Neural progenitor cell (in vitro differentiated cells): ENCODE measurements at regions not wholly inside any gene's neighbourhood (a gene's known extent, or its start where the extent isn't known, plus 50 kb on each side); places are given as distances from the start of the nearest gene placed in this dataset.

Experiments used
- DNase-seq: peaks from one replicate; pipeline ENCODE4 v3.0.0-alpha.2; 2016; ENCODE audit warnings: low spot score
- H2AFZ ChIP-seq: fragments of 200-600 bp; sonication (generic); replicated peaks from 2 replicates; pipeline ENCODE4 v1.6.1; 2016; ENCODE audit warnings: antibody characterized with exemption
- H3F3A ChIP-seq: fragments of 200-600 bp; sonication (generic); 2 replicates; pipeline ENCODE4 v1.6.1; 2016; ENCODE audit warnings: antibody characterized with exemption, low read depth
- H3K27ac ChIP-seq: fragments of 200-600 bp; sonication (generic); 2 replicates; pipeline ENCODE4 v1.5.1; 2016; ENCODE audit warnings: mild to moderate bottlenecking
- H3K27me3 ChIP-seq: fragments of 200-600 bp; sonication (generic); 2 replicates; pipeline ENCODE4 v1.6.1; 2016; ENCODE audit warnings: mild to moderate bottlenecking, moderate library complexity
- H3K36me3 ChIP-seq: fragments of 200-600 bp; sonication (generic); 2 replicates; pipeline ENCODE4 v1.5.1; 2016
- H3K4me1 ChIP-seq: fragments of 200-600 bp; sonication (generic); 2 replicates; pipeline ENCODE4 v1.6.1; 2016; ENCODE audit warnings: mixed run types
- H3K4me2 ChIP-seq: fragments of 200-600 bp; sonication (generic); 2 replicates; pipeline ENCODE4 v1.6.1; 2016
- H3K4me3 ChIP-seq: fragments of 200-600 bp; sonication (generic); 2 replicates; pipeline ENCODE4 v1.5.1; 2016
- H3K79me2 ChIP-seq: fragments of 200-600 bp; sonication (generic); 2 replicates; pipeline ENCODE4 v1.6.1; 2016; ENCODE audit warnings: low read depth
- H3K9ac ChIP-seq: fragments of 200-600 bp; sonication (generic); 2 replicates; pipeline ENCODE4 v1.6.1; 2016
- H3K9me3 ChIP-seq: fragments of 200-600 bp; sonication (generic); 2 replicates; pipeline ENCODE4 v1.5.1; 2016; ENCODE audit warnings: low read depth
- H4K20me1 ChIP-seq: fragments of 200-600 bp; sonication (generic); 2 replicates; pipeline ENCODE4 v1.6.1; 2016; ENCODE audit warnings: low read depth
- H3K27ac Mint-ChIP-seq: 3 replicates; pipeline ENCODE4 v1.8.0; 2021; ENCODE audit warnings: mixed read lengths
- H3K27me3 Mint-ChIP-seq: 2 replicates; pipeline ENCODE4 v1.8.0; 2022; ENCODE audit warnings: low read depth, mild to moderate bottlenecking, inconsistent platforms, moderate library complexity, mixed read lengths; ENCODE audit not compliant: insufficient read depth
- H3K36me3 Mint-ChIP-seq: 3 replicates; pipeline ENCODE4 v1.8.0; 2021; ENCODE audit warnings: mixed read lengths
- H3K4me1 Mint-ChIP-seq: 3 replicates; pipeline ENCODE4 v1.8.0; 2021; ENCODE audit warnings: mixed read lengths
- H3K4me3 Mint-ChIP-seq: 3 replicates; pipeline ENCODE4 v1.8.0; 2021; ENCODE audit warnings: mild to moderate bottlenecking, moderate library complexity, mixed read lengths
- H3K9me3 Mint-ChIP-seq: 3 replicates; pipeline ENCODE4 v1.8.0; 2020; ENCODE audit warnings: mixed read lengths
- CTCF ChIP-seq: fragments of 200-600 bp; sonication (generic); IDR thresholded peaks from 2 replicates; pipeline ENCODE4 v1.5.1; 2017; ENCODE audit warnings: antibody characterized with exemption, mild to moderate bottlenecking
- EZH2 ChIP-seq: fragments of 200-600 bp; sonication (generic); IDR thresholded peaks from 2 replicates; pipeline ENCODE4 v1.6.1; 2017; ENCODE audit warnings: antibody characterized with exemption, mild to moderate bottlenecking, moderate library complexity
- EZH2phosphoT487 ChIP-seq: fragments of 200-600 bp; sonication (generic); IDR thresholded peaks from 2 replicates; pipeline ENCODE4 v1.6.1; 2017; ENCODE audit warnings: antibody characterized with exemption

GRCh38 chr22:22995166-22995565, 75.2 kb upstream of the GNAZ start:
- Mint-ChIP-seq H3K9me3 (peaks cover 32% of the 10 kb centered on the region), H3K36me3 (no peaks in the 10 kb centered on the region), H3K27me3 (peaks cover 5% of the 10 kb centered on the region), H3K4me3 (no peak overlapping the region), H3K27ac (no peak overlapping the region), H3K4me1 (no peaks in the 10 kb centered on the region)
- no peaks in the 10 kb centered on the region for H4K20me1 ChIP-seq
- no peak for TF ChIP-seq EZH2phosphoT487
- no peak for TF ChIP-seq CTCF
- TF ChIP-seq EZH2 = no peak
- H3K4me1 ChIP-seq = no peaks in the 10 kb centered on the region
- H3K9me3 ChIP-seq = peaks cover 4% of the 10 kb centered on the region
- H3K4me3 ChIP-seq = no peak overlapping the region
- no peak overlapping the region for H2AFZ ChIP-seq
- DNase-seq = no peak
- no peak overlapping the region for H3K4me2 ChIP-seq
- no peak overlapping the region for H3K9ac ChIP-seq
- peaks cover 62% of the 10 kb centered on the region for H3K27me3 ChIP-seq
- H3K36me3 ChIP-seq = no peaks in the 10 kb centered on the region
- H3F3A ChIP-seq = no peaks in the 10 kb centered on the region
- H3K27ac ChIP-seq = no peak overlapping the region
- H3K79me2 ChIP-seq = no peaks in the 10 kb centered on the region

- no peak overlapping the region for H3K9ac ChIP-seq
- DNase-seq = no peak
- peaks cover 5% of the 10 kb centered on the region for H3K27me3 Mint-ChIP-seq
- no peak overlapping the region for H3K4me3 Mint-ChIP-seq
- no peaks in the 10 kb centered on the region for H3K4me1 ChIP-seq
- H3K9me3 ChIP-seq = peaks cover 4% of the 10 kb centered on the region
- no peaks in the 10 kb centered on the region for H4K20me1 ChIP-seq
- peaks cover 35% of the 10 kb centered on the region for H3K9me3 Mint-ChIP-seq
- no peak overlapping the region for H3K27ac ChIP-seq
- no peaks in the 10 kb centered on the region for H3K79me2 ChIP-seq
- H3K36me3 ChIP-seq = no peaks in the 10 kb centered on the region
- H3K36me3 Mint-ChIP-seq = no peaks in the 10 kb centered on the region
- no peak overlapping the region for H3K4me3 ChIP-seq
- H3K27me3 ChIP-seq = peaks cover 53% of the 10 kb centered on the region
- no peak overlapping the region for H2AFZ ChIP-seq
- H3F3A ChIP-seq = no peaks in the 10 kb centered on the region
- no peaks in the 10 kb centered on the region for H3K4me1 Mint-ChIP-seq
- H3K27ac Mint-ChIP-seq = no peak overlapping the region
- H3K4me2 ChIP-seq = no peak overlapping the region
- TF ChIP-seq CTCF (no peak), EZH2phosphoT487 (no peak), EZH2 (no peak)
These were observed 73.6 kb upstream of the GNAZ start for GRCh38 chr22:22996511-22997261.

GRCh38 chr22:22997262-22997898, 72.9 kb upstream of the GNAZ start:
- Histone ChIP-seq H3K9ac (no peak overlapping the region), H3K4me1 (no peaks in the 10 kb centered on the region), H3K9me3 (peaks cover 4% of the 10 kb centered on the region), H3K79me2 (no peaks in the 10 kb centered on the region), H4K20me1 (no peaks in the 10 kb centered on the region), H3K36me3 (no peaks in the 10 kb centered on the region), H3K27ac (no peak overlapping the region), H3K4me3 (no peak overlapping the region), H2AFZ (no peak overlapping the region), H3F3A (no peaks in the 10 kb centered on the region), H3K4me2 (no peak overlapping the region), H3K27me3 (peaks cover 50% of the 10 kb centered on the region)
- Mint-ChIP-seq H3K27ac (no peak overlapping the region), H3K4me1 (no peaks in the 10 kb centered on the region), H3K27me3 (peaks cover 5% of the 10 kb centered on the region), H3K9me3 (peaks cover 35% of the 10 kb centered on the region), H3K36me3 (no peaks in the 10 kb centered on the region), H3K4me3 (no peak overlapping the region)
- no peak for TF ChIP-seq EZH2phosphoT487
- TF ChIP-seq EZH2 = no peak
- no peak for TF ChIP-seq CTCF
- DNase-seq = no peak
